ENCODE measurements at regions not wholly inside any gene's neighbourhood (a gene's known extent, or its start where the extent isn't known, plus 50 kb on each side); places are given as distances from the start of the nearest gene placed in this dataset.

GRCh38 chr6:81204731-81205130 lies 547.8 kb downstream of the TENT5A start:
- H3K27ac ChIP-seq (ENCODE audit: low read depth in 2 of 2, low read length in 1 of 2), result peak overlapping the region; percentile 28 to 77; a peak in 3 of 4 replicates

GRCh38 chr6:81194374-81194773 lies 558.1 kb downstream of the TENT5A start:
- POLR2A ChIA-PET, result no interaction called here
- Histone ChIP-seq H4K20me1 (ENCODE audit: insufficient read depth) (no peaks in the 10 kb centered on the region), H3K9me3 (no peaks in the 10 kb centered on the region), H2AFZ (ENCODE audit: low read depth) (no peak overlapping the region), H3K27ac (ENCODE audit: low read depth in 2 of 2, low read length in 1 of 2) (no peak overlapping the region), H3K4me2 (no peak overlapping the region), H3K9ac (no peak overlapping the region), H3K4me1 (ENCODE audit: control insufficient read depth in 1 of 2, insufficient read depth in 2 of 2, low read depth in 1 of 2, low read length in 1 of 2) (no peaks in the 10 kb centered on the region), H3F3A (replicated peaks; ENCODE audit: insufficient read depth) (no peaks in the 10 kb centered on the region), H3K9me2 (no peaks in the 10 kb centered on the region), H3K27me3 (ENCODE audit: insufficient read depth) (no peaks in the 10 kb centered on the region), H3K36me3 (replicated peaks in 1 of 2; ENCODE audit: control insufficient read depth in 1 of 2, insufficient read depth in 2 of 2, low read length in 1 of 2) (no peaks in the 10 kb centered on the region), H3K4me3 (ENCODE audit: low read depth in 2 of 2, low read length in 1 of 2) (no peak overlapping the region), H3K79me2 (ENCODE audit: insufficient read depth) (no peaks in the 10 kb centered on the region)
- WGBS (ENCODE audit: low lambda C conversion rate), result 77% methylated on average over 2 of the region's 2 CpGs
- CTCF ChIA-PET, result no interaction called here
- no peak for DNase-seq
- TF ChIP-seq SMC3 (IDR thresholded peaks at IDR 0.05; ENCODE audit: low read depth, low read length) (no peak), FOXM1 (IDR thresholded peaks at IDR 0.05; ENCODE audit: low read depth) (no peak), CTCF (IDR thresholded peaks at IDR 0.05) (no peak), FOXJ3 (CRISPR knock-in tag; IDR thresholded peaks at IDR 0.05) (no peak), GABPA (IDR thresholded peaks at IDR 0.05; ENCODE audit: low read depth) (no peak), YY1 (IDR thresholded peaks at IDR 0.05; ENCODE audit: low read depth) (no peak), MEF2A (IDR thresholded peaks at IDR 0.05; ENCODE audit: borderline replicate concordance, low read depth) (no peak), NFIC (IDR thresholded peaks at IDR 0.05; ENCODE audit: borderline replicate concordance) (no peak), ELF1 (IDR thresholded peaks at IDR 0.05) (no peak), TCF12 (IDR thresholded peaks at IDR 0.05) (no peak), RCOR1 (IDR thresholded peaks at IDR 0.05; ENCODE audit: low read length) (no peak), PBX3 (IDR thresholded peaks at IDR 0.05) (no peak), GATA2 (CRISPR knock-in tag; IDR thresholded peaks at IDR 0.05) (no peak), TEAD4 (IDR thresholded peaks at IDR 0.05; ENCODE audit: borderline replicate concordance, insufficient read depth) (no peak), REST (IDR thresholded peaks at IDR 0.05; ENCODE audit: low read depth, low read length) (no peak)

More at GRCh38 chr6:81204731-81205130, 547.8 kb downstream of the TENT5A start:
- no peak for DNase-seq
- H4K20me1 ChIP-seq (ENCODE audit: insufficient read depth), result no peaks in the 10 kb centered on the region
- no peaks in the 10 kb centered on the region for H3K4me1 ChIP-seq (ENCODE audit: control insufficient read depth in 1 of 2, insufficient read depth in 2 of 2, low read depth in 1 of 2, low read length in 1 of 2)
- H3K79me2 ChIP-seq (ENCODE audit: insufficient read depth), result no peaks in the 10 kb centered on the region
- no peaks in the 10 kb centered on the region for H3K9me2 ChIP-seq
- H3K9me3 ChIP-seq, result no peaks in the 10 kb centered on the region
- peak overlapping the region; percentile 21; the same call in 1 of the 2 replicates for H3K4me2 ChIP-seq
- TF ChIP-seq CHD2 (IDR thresholded peaks at IDR 0.05; ENCODE audit: low read length, partially characterized antibody), result no peak
- peak; percentile 36; the same call in 1 of the 2 replicates for TF ChIP-seq FOSL2 (IDR thresholded peaks at IDR 0.05; ENCODE audit: borderline replicate concordance, low read depth)
- no peak for TF ChIP-seq FOXM1 (IDR thresholded peaks at IDR 0.05; ENCODE audit: low read depth)
- peak; percentile 2; the same call in 1 of the 2 replicates for TF ChIP-seq TCF12 (IDR thresholded peaks at IDR 0.05)
- TF ChIP-seq PBX3 (IDR thresholded peaks at IDR 0.05), result 0 out of 2 replicates have a peak, but pooled peaks have one; percentile 58
- 0 out of 2 replicates have a peak, but pooled peaks have one; percentile 14 for TF ChIP-seq NFIC (IDR thresholded peaks at IDR 0.05; ENCODE audit: borderline replicate concordance)
- peak; percentile 34; the same call in 1 of the 2 replicates for TF ChIP-seq MEF2A (IDR thresholded peaks at IDR 0.05; ENCODE audit: borderline replicate concordance, low read depth)
- 0 out of 2 replicates have a peak, but pooled peaks have one; percentile 4 for TF ChIP-seq JUND (IDR thresholded peaks at IDR 0.05)
- H3K27me3 ChIP-seq (ENCODE audit: insufficient read depth), result no peaks in the 10 kb centered on the region
- no peaks in the 10 kb centered on the region for H3K36me3 ChIP-seq (replicated peaks in 1 of 2; ENCODE audit: control insufficient read depth in 1 of 2, insufficient read depth in 2 of 2, low read length in 1 of 2)
- H3F3A ChIP-seq (replicated peaks; ENCODE audit: insufficient read depth), result peaks cover 3% of the 10 kb centered on the region
- no peak overlapping the region for H3K9ac ChIP-seq
- 48% methylated on average over 1 of the region's 1 CpG for whole genome bisulfite sequencing (ENCODE audit: low lambda C conversion rate)
- H2AFZ ChIP-seq (ENCODE audit: low read depth), result peak overlapping the region; percentile 10; the same call in 1 of the 2 replicates
- CTCF ChIA-PET, result no interaction called here
- POLR2A ChIA-PET, result no interaction called here
- H3K4me3 ChIP-seq (ENCODE audit: low read depth in 2 of 2, low read length in 1 of 2), result no peak overlapping the region
